Hippocampal formation (tissue), 2 donors: ENCODE measurements at regions not wholly inside any gene's neighbourhood (a gene's known extent, or its start where the extent isn't known, plus 50 kb on each side); places are given as distances from the start of the nearest gene placed in this dataset.

ENCODE experiments used
- DNase-seq, 2 donors: peaks; one replicate each; lab custom pipeline; 2025; lab: John Stamatoyannopoulos, UW

- DNase-seq, result no peak
Measured at GRCh38 chr16:85255777-85256176, 143.5 kb upstream of the CIBAR2 start.

DNA sequence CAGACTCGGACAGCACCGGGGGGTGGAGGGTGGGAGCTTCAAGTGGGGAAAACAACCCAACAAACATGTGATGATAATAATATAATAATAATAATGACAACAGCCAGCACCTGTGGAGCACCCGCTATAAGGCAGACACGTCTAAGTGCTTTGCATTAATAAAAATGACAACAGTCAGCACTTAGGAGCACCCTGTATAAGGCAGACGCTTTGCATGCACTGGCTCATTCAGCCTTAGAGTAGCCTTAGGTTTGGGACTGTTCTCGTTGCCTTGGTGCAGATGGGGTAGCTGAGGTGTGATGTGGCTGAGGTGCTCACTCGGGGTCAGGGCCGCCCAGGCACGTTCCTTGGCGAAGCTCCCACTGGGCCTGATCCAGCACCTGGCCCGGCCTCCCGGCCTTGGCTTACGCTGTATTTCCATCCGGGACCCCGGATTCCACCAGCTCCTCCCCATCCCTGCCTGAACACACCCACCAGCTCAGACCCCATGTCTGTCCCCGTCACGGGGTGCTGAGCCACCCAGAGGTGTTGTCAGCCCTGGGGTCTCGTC is 144.0 kb upstream of the CIBAR2 start:
- no peak for DNase-seq

DNA sequence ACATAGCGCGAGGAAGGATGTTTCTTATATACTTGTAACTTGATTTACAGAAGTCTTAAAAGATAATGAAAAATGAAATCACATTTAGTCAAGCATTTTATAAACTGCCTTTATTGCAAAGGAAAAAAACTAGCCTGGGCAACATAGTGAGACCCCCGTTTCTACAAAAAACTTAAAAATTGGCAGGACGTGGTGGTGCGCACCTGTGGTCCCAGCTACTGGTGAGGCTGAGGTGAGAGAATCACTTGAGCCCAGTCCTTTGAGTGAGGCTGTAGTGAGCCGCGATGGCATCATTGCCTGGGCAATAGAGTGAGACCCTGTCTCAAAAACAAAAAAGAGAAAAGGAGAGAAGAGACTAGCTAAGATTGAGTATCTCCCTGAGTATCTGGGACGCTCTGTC is 145.2 kb upstream of the CIBAR2 start:
- DNase-seq, result no peak

GRCh38 chr16:85258166-85258565 is 145.9 kb upstream of the CIBAR2 start:
- no peak for DNase-seq

DNA sequence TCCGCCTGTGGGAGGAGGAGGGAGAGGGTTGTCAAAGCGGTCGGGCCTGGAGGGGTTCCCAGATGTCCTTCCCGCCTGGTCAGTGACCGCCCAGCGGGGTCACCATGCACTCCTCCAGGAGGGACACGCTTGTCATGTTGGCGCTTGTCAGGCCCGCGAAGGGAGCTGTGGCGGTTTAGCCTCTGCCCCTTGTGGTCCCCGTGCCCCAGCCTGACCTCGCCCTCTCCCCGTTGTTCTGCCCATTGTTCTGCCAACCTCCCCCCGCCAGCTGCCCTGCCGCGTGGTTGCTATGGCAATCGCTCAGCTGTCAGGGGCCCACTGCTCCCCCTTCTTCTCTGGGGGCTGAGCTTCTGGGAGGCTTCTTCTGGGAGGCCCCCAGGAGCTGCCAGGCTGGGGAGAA is 146.4 kb upstream of the CIBAR2 start:
- DNase-seq, result no peak

GRCh38 chr16:85259115-85259831 is 147.0 kb upstream of the CIBAR2 start:
- DNase-seq, result no peak

- no peak for DNase-seq
Measured at GRCh38 chr16:85259832-85260167, 147.5 kb upstream of the CIBAR2 start.

- DNase-seq, result no peak
Measured at GRCh38 chr16:85261204-85261603, 148.9 kb upstream of the CIBAR2 start.

DNA sequence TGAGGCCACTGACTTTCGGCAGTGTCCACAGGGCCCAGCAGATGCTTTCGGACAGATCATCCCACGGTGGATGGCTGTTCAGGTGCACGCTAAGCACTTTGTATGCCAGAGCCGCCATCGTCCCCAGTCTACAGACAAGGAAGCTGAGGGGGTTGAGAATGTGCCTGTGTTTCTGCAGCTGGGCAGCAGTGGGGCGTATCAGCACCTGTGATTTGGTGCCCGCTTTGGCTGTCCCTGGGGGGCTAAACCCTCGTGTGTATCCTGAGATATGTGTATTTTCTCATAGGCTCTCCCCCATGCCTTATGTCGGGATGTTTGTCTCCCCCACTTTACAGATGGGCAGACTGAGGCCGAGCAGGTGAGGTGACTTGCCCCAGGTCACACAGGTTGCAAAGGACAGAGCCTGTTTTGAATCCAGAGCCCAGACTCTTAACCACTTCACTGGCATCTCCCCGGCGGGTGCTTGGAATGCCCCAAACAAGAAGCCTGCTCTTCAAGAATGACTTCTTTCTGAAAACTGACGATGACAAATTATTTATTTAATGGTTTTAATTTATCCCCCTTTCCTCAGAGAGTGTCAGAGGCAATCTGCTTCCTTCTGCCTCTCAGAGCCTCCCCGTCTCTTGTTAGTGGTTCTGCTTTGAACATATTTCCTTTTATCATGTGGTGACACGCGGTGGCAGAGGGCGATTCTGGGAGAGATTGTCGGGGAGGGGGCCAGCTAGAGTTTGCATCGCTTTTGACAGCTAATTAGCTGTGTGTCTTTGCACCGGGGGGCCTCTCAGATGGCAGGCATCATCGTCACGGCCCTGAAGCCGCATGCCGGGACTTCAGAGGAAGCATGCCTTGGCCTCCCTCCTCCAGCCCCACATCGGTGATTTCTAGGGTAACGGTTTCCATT is 149.6 kb upstream of the CIBAR2 start:
- no peak for DNase-seq

DNA sequence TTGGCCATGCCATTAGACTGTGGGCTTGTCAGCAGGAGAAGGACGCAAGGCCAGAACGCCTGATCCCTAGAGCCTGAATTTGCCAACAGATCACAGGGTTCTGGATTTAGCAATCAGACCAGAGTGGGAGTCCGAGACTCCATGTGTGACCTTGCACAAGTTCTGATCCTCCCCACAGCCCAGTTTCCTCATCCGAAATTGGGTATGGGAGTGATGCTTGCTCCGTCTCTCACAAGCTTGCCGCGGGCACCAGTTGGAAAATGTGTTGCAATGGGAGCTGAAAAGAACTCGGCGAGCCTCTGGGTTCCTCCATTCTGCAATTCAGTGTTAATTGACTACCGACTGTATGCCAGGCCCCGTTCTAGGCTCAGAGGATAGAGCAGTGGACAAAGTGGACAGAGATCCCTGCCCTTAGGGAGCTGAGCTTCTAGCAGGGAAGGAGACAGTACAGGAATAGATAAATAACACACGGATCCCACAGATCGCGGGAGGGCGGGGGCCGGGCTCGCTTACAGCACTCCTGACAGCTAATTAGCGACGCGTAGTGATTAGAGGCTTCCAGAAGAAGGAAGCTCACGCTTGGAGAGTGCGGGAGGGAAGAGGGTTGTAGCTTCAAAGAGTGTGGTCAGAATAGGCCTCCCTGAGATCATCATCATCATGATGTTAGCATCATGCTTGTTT is 150.4 kb upstream of the CIBAR2 start:
- DNase-seq, result no peak

DNA sequence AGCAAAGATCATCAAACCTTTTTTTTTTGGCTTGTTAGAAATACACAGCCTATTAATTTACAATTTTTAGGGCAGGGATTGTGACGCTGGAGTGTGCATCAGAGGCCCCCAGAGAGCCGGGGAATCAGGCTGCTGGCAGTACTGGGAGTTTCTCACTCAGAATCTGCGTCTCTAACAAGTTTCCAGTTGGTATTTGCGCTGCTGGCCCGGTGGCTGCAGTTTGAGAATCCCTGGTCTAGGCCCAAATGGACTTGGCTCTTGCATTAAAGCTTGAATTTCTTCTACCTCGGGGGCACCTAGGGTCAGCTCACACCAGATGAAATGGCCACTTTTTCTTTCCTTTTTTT is 150.9 kb upstream of the CIBAR2 start:
- no peak for DNase-seq

DNA sequence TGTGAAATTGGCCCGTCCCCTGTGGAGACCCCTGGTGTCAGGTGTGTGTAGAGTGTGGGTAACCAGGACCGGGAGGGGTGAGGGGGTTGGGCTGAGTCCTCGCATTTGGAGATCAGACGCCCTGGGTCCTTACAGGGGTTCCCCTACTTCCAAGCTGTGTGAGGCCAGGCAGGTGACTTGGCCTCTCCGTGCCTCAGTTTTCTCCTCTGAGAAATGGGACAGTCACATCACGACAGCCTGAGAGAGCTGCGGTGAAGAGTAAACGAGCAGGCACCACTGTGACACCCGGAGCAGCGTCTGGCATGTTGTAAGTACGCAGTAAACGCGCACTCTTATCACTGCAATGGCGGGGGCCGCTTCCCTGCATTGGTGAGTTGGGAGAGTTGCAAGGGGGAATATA is 152.5 kb upstream of the CIBAR2 start:
- no peak for DNase-seq

DNA sequence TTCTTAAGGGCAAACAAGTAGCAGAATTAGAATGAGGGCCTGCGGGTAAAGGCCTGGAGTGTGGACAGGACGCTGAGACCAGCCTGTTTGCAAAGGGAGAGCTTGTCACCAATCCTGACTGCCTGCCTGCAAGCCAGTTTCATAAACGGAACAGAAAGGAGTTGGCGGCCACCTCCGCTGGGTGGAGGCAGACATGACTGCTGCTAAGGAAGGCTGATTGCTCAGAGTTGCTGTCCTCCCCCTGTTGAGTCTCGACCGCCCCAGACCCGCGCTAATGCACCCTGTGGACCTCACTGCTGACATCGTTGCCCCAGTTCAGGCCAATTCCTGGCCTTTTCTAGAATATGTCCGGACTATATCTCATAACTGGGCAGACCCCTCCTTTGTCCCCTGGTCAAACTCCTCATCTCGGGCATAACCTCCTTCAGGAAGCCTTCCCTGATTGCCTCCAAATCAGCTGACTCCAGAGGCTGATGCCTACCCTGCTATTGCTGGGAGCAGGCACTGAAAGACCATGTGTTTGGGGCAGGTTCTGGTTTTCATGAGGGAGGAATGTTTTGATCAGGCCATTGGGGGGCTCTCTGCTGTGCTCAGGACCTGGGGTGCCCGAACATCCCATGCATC is 153.0 kb upstream of the CIBAR2 start:
- DNase-seq, result no peak

- DNase-seq, result no peak
Measured at GRCh38 chr16:85265810-85266209, 153.5 kb upstream of the CIBAR2 start.

- no peak for DNase-seq
Measured at GRCh38 chr16:85266857-85267256, 154.6 kb upstream of the CIBAR2 start.

DNA sequence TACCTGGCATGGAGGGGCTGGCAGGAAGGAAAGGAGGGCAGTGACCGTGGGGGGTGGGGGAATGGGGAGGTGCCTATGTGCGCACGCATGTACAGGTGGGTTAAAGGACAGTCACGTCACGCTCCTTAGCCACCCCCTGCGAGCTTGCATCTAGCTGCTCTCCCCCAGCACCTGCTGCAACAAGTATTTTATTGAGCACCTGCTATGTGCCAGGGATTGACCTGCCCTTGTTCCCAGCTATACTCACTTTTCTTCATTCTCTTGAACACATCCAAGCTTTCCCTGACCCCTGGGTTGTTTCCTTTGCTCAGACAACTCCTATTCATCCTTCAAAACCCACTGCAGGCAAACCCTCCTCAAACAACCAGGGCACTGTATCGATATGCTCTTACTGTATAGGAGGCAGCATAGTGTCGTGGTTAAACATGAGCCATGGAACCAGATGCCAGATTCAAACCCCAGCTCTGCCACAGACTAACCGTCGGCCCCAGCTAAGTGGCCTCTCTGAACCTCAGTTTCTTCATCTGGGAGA is 155.2 kb upstream of the CIBAR2 start:
- no peak for DNase-seq

- no peak for DNase-seq
Measured at GRCh38 chr16:85269165-85269564, 156.9 kb upstream of the CIBAR2 start.

DNA sequence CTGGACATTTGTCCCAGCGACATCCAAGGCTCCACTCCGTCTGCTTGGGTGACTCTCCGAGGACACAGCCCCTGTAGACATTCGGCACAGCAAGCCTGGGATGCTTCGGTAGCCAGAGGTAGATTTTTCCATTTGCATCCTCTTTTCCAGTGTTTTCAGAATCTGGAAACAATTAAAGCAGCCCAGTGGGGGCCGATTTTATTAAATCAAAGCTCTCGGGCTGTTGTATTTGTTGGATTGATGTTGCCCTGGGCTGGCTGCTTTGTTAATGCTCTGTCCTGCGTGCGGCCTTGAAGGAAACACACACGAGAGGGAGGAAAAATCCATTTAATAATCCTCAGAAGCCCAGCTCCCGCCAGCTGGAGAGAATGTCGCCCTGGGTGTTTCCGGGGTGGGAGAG is 158.1 kb upstream of the CIBAR2 start:
- DNase-seq, result no peak

GRCh38 chr16:85271198-85271597 is 158.9 kb upstream of the CIBAR2 start:
- DNase-seq, result no peak

GRCh38 chr16:85273293-85273692 is 161.0 kb upstream of the CIBAR2 start:
- DNase-seq, result no peak

- DNase-seq, result no peak
Measured at GRCh38 chr16:85274501-85274900, 162.2 kb upstream of the CIBAR2 start.

- no peak for DNase-seq
Measured at GRCh38 chr16:85274924-85275323, 162.7 kb upstream of the CIBAR2 start.
